ENCODE measurements at regions not wholly inside any gene's neighbourhood (a gene's known extent, or its start where the extent isn't known, plus 50 kb on each side); places are given as distances from the start of the nearest gene placed in this dataset.

DNA sequence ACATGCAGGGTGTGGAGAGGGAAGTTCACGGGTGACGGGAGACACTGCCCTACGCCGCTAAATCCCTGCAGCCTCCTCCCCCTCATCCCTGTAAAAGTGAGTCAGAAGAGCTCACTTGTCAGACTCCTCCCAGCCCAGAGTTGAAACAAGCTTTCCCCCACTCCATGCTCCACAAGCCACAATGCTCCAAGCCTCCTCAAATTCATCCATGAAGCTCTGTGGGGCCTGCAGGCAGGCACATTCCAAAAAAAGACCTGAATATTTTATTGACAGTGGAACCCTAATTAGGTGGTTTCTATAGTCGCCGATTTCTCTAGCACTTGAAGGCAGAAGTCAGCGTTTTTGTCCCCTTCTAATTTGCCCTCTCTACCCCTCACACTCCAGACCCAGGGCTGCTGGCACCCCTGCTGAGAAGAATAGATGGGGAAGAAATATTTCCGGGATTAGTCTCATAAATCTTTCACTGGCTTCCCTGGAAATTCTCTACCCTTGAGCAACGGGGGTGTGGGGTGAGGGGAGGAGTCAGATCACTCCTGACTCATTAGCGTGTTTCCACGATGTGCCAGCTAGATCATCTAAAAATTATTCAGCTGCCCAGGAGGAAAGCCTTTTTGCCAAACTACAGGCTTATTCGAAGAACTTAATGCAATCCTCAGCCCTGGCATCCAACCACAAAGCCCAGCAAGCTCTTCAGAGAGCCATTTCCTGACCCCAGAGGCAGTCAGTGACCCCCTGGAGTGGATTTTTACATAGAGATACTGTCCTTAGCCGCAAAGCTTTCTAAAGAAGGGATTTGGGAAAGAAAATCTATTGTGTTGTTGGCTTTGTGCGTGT, 97.1 kb downstream of the ENC1 start (continued):
- TF ChIP-seq, protein P1, sequence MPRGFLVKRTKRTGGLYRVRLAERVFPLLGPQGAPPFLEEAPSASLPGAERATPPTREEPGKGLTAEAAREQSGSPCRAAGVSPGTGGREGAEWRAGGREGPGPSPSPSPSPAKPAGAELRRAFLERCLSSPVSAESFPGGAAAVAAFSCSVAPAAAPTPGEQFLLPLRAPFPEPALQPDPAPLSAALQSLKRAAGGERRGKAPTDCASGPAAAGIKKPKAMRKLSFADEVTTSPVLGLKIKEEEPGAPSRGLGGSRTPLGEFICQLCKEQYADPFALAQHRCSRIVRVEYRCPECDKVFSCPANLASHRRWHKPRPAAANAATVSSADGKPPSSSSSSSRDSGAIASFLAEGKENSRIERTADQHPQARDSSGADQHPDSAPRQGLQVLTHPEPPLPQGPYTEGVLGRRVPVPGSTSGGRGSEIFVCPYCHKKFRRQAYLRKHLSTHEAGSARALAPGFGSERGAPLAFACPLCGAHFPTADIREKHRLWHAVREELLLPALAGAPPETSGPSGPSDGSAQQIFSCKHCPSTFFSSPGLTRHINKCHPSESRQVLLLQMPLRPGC (tag by site-specific recombination; IDR thresholded peaks at IDR 0.05): peak; percentile 79; the same call in 1 of the 2 replicates
- TF ChIP-seq, protein P2, sequence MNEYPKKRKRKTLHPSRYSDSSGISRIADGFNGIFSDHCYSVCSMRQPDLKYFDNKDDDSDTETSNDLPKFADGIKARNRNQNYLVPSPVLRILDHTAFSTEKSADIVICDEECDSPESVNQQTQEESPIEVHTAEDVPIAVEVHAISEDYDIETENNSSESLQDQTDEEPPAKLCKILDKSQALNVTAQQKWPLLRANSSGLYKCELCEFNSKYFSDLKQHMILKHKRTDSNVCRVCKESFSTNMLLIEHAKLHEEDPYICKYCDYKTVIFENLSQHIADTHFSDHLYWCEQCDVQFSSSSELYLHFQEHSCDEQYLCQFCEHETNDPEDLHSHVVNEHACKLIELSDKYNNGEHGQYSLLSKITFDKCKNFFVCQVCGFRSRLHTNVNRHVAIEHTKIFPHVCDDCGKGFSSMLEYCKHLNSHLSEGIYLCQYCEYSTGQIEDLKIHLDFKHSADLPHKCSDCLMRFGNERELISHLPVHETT (tag by site-specific recombination; IDR thresholded peaks at IDR 0.05): peak; percentile 54; the same call in 1 of the 2 replicates
- TF ChIP-seq HOXA7 (CRISPR knock-in tag; IDR thresholded peaks at IDR 0.05; ENCODE audit: borderline replicate concordance) (no peak), WT1 (tag by site-specific recombination; IDR thresholded peaks at IDR 0.05) (peak; percentile 91), ZBTB21 (tag by site-specific recombination; IDR thresholded peaks at IDR 0.05) (no peak; the same call in 1 of the 2 replicates), ZBTB48 (tag by site-specific recombination; IDR thresholded peaks at IDR 0.05) (peak; percentile 65; the same call in 1 of the 2 replicates), ZNF701 (tag by site-specific recombination; IDR thresholded peaks at IDR 0.05) (no peak), SALL2 (tag by site-specific recombination; IDR thresholded peaks at IDR 0.05; ENCODE audit: borderline replicate concordance) (no peak), HOXD13 (CRISPR knock-in tag; IDR thresholded peaks at IDR 0.05; ENCODE audit: borderline replicate concordance) (0 out of 2 replicates have a peak, but pooled peaks have one; percentile 36), ZNF624 (tag by site-specific recombination; IDR thresholded peaks at IDR 0.05) (no peak), ZNF626 (tag by site-specific recombination; IDR thresholded peaks at IDR 0.05) (no peak), FEZF1 (tag by site-specific recombination; IDR thresholded peaks at IDR 0.05) (peak; percentile 83), ZNF324 (tag by site-specific recombination; IDR thresholded peaks at IDR 0.05) (peak; percentile 39), ZNF555 (tag by site-specific recombination; conservative IDR thresholded peaks at IDR 0.05) (no peak), OVOL3 (tag by site-specific recombination; IDR thresholded peaks at IDR 0.05) (no peak)
- TF ChIP-seq, protein P3, sequence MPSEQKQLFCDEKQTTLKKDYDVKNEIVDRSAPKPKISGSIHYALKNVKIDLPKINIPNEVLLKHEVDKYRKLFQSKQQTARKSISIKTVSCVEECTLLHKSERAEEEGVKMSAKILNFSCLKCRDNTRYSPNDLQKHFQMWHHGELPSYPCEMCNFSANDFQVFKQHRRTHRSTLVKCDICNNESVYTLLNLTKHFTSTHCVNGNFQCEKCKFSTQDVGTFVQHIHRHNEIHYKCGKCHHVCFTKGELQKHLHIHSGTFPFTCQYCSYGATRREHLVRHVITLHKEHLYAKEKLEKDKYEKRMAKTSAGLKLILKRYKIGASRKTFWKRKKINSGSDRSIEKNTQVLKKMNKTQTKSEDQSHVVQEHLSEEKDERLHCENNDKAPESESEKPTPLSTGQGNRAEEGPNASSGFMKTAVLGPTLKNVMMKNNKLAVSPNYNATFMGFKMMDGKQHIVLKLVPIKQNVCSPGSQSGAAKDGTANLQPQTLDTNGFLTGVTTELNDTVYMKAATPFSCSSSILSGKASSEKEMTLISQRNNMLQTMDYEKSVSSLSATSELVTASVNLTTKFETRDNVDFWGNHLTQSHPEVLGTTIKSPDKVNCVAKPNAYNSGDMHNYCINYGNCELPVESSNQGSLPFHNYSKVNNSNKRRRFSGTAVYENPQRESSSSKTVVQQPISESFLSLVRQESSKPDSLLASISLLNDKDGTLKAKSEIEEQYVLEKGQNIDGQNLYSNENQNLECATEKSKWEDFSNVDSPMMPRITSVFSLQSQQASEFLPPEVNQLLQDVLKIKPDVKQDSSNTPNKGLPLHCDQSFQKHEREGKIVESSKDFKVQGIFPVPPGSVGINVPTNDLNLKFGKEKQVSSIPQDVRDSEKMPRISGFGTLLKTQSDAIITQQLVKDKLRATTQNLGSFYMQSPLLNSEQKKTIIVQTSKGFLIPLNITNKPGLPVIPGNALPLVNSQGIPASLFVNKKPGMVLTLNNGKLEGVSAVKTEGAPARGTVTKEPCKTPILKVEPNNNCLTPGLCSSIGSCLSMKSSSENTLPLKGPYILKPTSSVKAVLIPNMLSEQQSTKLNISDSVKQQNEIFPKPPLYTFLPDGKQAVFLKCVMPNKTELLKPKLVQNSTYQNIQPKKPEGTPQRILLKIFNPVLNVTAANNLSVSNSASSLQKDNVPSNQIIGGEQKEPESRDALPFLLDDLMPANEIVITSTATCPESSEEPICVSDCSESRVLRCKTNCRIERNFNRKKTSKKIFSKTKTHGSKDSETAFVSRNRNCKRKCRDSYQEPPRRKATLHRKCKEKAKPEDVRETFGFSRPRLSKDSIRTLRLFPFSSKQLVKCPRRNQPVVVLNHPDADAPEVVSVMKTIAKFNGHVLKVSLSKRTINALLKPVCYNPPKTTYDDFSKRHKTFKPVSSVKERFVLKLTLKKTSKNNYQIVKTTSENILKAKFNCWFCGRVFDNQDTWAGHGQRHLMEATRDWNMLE (tag by site-specific recombination; conservative IDR thresholded peaks at IDR 0.05; ENCODE audit: low read depth): peak; percentile 42; the same call in 1 of the 2 replicates
- TF ChIP-seq, protein P4, sequence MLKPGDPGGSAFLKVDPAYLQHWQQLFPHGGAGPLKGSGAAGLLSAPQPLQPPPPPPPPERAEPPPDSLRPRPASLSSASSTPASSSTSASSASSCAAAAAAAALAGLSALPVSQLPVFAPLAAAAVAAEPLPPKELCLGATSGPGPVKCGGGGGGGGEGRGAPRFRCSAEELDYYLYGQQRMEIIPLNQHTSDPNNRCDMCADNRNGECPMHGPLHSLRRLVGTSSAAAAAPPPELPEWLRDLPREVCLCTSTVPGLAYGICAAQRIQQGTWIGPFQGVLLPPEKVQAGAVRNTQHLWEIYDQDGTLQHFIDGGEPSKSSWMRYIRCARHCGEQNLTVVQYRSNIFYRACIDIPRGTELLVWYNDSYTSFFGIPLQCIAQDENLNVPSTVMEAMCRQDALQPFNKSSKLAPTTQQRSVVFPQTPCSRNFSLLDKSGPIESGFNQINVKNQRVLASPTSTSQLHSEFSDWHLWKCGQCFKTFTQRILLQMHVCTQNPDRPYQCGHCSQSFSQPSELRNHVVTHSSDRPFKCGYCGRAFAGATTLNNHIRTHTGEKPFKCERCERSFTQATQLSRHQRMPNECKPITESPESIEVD (tag by site-specific recombination; IDR thresholded peaks at IDR 0.05): peak; percentile 98
- TF ChIP-seq, protein P5, sequence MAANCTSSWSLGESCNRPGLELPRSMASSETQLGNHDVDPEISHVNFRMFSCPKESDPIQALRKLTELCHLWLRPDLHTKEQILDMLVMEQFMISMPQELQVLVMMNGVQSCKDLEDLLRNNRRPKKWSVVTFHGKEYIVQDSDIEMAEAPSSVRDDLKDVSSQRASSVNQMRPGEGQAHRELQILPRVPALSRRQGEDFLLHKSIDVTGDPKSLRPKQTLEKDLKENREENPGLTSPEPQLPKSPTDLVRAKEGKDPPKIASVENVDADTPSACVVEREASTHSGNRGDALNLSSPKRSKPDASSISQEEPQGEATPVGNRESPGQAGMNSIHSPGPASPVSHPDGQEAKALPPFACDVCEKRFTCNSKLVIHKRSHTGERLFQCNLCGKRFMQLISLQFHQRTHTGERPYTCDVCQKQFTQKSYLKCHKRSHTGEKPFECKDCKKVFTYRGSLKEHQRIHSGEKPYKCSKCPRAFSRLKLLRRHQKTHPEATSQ (tag by site-specific recombination; IDR thresholded peaks at IDR 0.05): no peak
- TF ChIP-seq, protein P6, sequence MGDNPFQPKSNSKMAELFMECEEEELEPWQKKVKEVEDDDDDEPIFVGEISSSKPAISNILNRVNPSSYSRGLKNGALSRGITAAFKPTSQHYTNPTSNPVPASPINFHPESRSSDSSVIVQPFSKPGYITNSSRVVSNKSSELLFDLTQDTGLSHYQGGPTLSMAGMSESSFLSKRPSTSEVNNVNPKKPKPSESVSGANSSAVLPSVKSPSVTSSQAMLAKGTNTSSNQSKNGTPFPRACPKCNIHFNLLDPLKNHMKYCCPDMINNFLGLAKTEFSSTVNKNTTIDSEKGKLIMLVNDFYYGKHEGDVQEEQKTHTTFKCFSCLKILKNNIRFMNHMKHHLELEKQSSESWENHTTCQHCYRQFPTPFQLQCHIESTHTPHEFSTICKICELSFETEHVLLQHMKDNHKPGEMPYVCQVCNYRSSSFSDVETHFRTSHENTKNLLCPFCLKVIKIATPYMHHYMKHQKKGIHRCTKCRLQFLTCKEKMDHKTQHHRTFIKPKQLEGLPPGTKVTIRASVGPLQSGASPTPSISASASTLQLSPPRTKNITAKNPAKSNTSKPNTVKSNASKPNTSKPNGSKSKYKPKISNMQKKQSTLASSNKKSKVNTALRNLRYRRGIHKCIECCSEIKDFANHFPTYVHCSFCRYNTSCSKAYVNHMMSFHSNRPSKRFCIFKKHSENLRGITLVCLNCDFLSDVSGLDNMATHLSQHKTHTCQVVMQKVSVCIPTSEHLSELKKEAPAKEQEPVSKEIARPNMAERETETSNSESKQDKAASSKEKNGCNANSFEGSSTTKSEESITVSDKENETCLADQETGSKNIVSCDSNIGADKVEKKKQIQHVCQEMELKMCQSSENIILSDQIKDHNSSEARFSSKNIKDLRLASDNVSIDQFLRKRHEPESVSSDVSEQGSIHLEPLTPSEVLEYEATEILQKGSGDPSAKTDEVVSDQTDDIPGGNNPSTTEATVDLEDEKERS (tag by site-specific recombination; IDR thresholded peaks at IDR 0.05): no peak

All from HEK293 (cell line).